Gastroesophageal sphincter (tissue), 3 donors: ENCODE measurements at regions not wholly inside any gene's neighbourhood (a gene's known extent, or its start where the extent isn't known, plus 50 kb on each side); places are given as distances from the start of the nearest gene placed in this dataset.

Experiments used
- CTCF ChIP-seq, 4 experiments: fragments of 200-600 bp in 2 of 4; fragments of 450-650 bp in 2 of 4; sonication (generic) in 1 of 4; IDR thresholded peaks; one replicate each; pipeline ENCODE4 v1.5.1; 2017 to 2019; ENCODE audit warnings: antibody characterized with exemption in 4 of 4, mild to moderate bottlenecking in 2 of 4, moderate library complexity in 2 of 4
- EP300 ChIP-seq: sonication (generic); formaldehyde crosslinking; IDR thresholded peaks from one replicate; pipeline ENCODE4 v1.6.1; 2017; ENCODE audit warnings: antibody characterized with exemption, mild to moderate bottlenecking
- POLR2A ChIP-seq, 2 donors: fragments of 450-650 bp; IDR thresholded peaks; one replicate each; pipeline ENCODE4 v1.6.1; 2017; ENCODE audit warnings: antibody characterized with exemption in 2 of 2, mild to moderate bottlenecking in 2 of 2, moderate library complexity in 1 of 2
- POLR2AphosphoS5 ChIP-seq: sonication (generic); formaldehyde crosslinking; IDR thresholded peaks from one replicate; pipeline ENCODE4 v1.6.1; 2017; ENCODE audit warnings: antibody characterized with exemption

DNA sequence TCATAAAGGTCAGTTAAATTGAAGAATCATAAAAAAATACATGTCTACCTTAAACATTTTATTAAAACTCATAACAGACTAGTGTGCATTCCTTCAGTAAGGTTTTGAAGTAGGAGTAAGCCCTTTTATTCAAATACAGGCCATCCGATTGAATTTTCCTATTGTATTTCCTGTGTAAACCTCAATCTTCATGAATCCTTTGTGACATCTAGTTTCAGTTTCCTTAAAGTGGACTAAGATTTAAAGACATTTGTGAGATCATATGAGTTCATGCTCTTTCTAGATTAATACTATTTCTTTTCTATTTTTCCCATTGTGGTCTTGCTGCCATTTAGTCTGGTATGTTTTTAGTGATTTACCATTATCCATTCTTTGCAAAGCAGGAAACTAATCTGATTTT is 644.7 kb upstream of the BOD1L1 start:
- no peak for TF ChIP-seq CTCF (IDR thresholded peaks at IDR 0.05)
- no peak for TF ChIP-seq POLR2A (IDR thresholded peaks at IDR 0.05)
- no peak for TF ChIP-seq POLR2AphosphoS5
- no peak for TF ChIP-seq EP300
